SU-DHL-6 (cell line): ENCODE measurements at regions not wholly inside any gene's neighbourhood (a gene's known extent, or its start where the extent isn't known, plus 50 kb on each side); places are given as distances from the start of the nearest gene placed in this dataset.

Experiments
- H2AFZ ChIP-seq: fragments of 200-600 bp; sonication (generic); 2 replicates; pipeline ENCODE4 v1.6.1; 2014; ENCODE audit warnings: low read depth, mild to moderate bottlenecking, moderate library complexity, mixed read lengths, antibody characterized with exemption, low read length; ENCODE audit not compliant: severe bottlenecking
- H3F3A ChIP-seq: fragments of 200-600 bp; shearing (Covaris generic); 2 replicates; pipeline ENCODE4 v1.6.0; 2016; ENCODE audit warnings: antibody characterized with exemption, mild to moderate bottlenecking; ENCODE audit not compliant: insufficient read depth
- H3K27ac ChIP-seq: fragments of 200-600 bp; sonication (generic); 2 replicates; pipeline ENCODE4 v1.5.1; 2016; ENCODE audit warnings: low read depth, mild to moderate bottlenecking, low read length, moderate library complexity, mixed read lengths
- H3K27me3 ChIP-seq: fragments of 200-600 bp; sonication (generic), shearing (Covaris generic); 2 replicates; pipeline ENCODE4 v1.6.0; 2014; ENCODE audit warnings: mild to moderate bottlenecking, low read length
- H3K36me3 ChIP-seq: fragments of 200-600 bp; sonication (generic); 2 replicates; pipeline ENCODE4 v1.6.1; 2014; ENCODE audit warnings: mild to moderate bottlenecking, low read length, mixed read lengths
- H3K4me2 ChIP-seq: fragments of 300-600, 200-600 bp; shearing (Covaris generic), sonication (generic); 2 replicates; pipeline ENCODE4 v1.6.0; 2014; ENCODE audit warnings: low read length, low read depth, mild to moderate bottlenecking; ENCODE audit not compliant: poor library complexity, severe bottlenecking
- H3K4me3 ChIP-seq: fragments of 200-600 bp; sonication (generic); 2 replicates; pipeline ENCODE4 v1.5.1; 2014; ENCODE audit warnings: antibody characterized with exemption, low read length, mild to moderate bottlenecking, mixed read lengths; ENCODE audit not compliant: insufficient read depth, poor library complexity, severe bottlenecking
- H3K79me2 ChIP-seq: fragments of 200-600 bp; sonication (generic); 2 replicates; pipeline ENCODE4 v1.6.1; 2014; ENCODE audit warnings: mild to moderate bottlenecking, low read length, moderate library complexity; ENCODE audit not compliant: insufficient read depth
- H3K9ac ChIP-seq: fragments of 200-600 bp; sonication (generic); 2 replicates; pipeline ENCODE4 v1.7.0; 2014; ENCODE audit warnings: mild to moderate bottlenecking, low read length
- H3K9me2 ChIP-seq: fragments of 200-600 bp; sonication (generic); replicated peaks from 2 replicates; pipeline ENCODE4 v1.6.1; 2014; ENCODE audit warnings: low read length; ENCODE audit not compliant: insufficient read depth
- H3K9me3 ChIP-seq: fragments of 200-600 bp; sonication (generic); 2 replicates; pipeline ENCODE4 v1.6.1; 2014; ENCODE audit warnings: low read length, mixed read lengths; ENCODE audit not compliant: insufficient read depth
- H4K20me1 ChIP-seq: fragments of 200-600 bp; sonication (generic); 2 replicates; pipeline ENCODE4 v1.6.1; 2014; ENCODE audit warnings: low read depth, mild to moderate bottlenecking, antibody characterized with exemption, low read length, moderate library complexity, mixed read lengths
- EZH2phosphoT487 ChIP-seq: fragments of 200-600 bp; sonication (generic), shearing (Covaris generic); conservative IDR thresholded peaks from 2 replicates; pipeline ENCODE4 v1.6.1; 2018; ENCODE audit warnings: mild to moderate bottlenecking, antibody characterized with exemption, low read length, moderate library complexity, mixed read lengths
- TF ChIP-seq, protein P1 (sequence below): fragments of 200-600 bp; sonication (generic); IDR thresholded peaks from one replicate; pipeline ENCODE4 v1.5.1; 2017; ENCODE audit warnings: antibody characterized with exemption, mild to moderate bottlenecking, low read length, moderate library complexity; ENCODE audit not compliant: insufficient read depth, poor library complexity, severe bottlenecking

DNA sequence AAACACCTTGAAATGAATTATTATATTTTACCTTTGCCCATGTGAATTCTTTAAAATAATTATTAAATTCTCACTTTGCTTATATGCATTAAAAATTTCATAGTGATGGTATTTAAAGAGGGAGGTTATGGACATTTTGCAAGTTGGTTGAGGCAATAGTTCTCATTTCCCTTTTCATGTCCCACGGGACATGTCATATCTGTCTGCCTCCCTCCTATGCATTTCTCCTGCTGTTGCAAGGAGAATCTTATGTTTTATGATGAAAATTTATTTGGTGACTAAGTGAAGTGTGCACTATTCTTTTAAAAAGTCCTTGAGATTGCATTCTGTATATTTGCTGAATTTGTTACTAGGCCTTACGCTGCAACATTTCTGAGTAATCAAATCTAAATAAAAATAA is 67.2 kb downstream of the UTRN start:
- no peak overlapping the region for H3K4me2 ChIP-seq

GRCh38 chr6:144353871-144354314 is 68.8 kb downstream of the UTRN start:
- H3K9me3 ChIP-seq, result no peaks in the 10 kb centered on the region
- H3K9me2 ChIP-seq, result no peaks in the 10 kb centered on the region
- H3K36me3 ChIP-seq, result no peaks in the 10 kb centered on the region
- H3K9ac ChIP-seq, result no peak overlapping the region
- no peak overlapping the region for H3K4me2 ChIP-seq
- no peak overlapping the region for H3K4me3 ChIP-seq
- no peak overlapping the region for H3K27ac ChIP-seq
- no peaks in the 10 kb centered on the region for H3K27me3 ChIP-seq
- H2AFZ ChIP-seq, result no peak overlapping the region
- H3F3A ChIP-seq, result no peaks in the 10 kb centered on the region
- TF ChIP-seq, protein P1, sequence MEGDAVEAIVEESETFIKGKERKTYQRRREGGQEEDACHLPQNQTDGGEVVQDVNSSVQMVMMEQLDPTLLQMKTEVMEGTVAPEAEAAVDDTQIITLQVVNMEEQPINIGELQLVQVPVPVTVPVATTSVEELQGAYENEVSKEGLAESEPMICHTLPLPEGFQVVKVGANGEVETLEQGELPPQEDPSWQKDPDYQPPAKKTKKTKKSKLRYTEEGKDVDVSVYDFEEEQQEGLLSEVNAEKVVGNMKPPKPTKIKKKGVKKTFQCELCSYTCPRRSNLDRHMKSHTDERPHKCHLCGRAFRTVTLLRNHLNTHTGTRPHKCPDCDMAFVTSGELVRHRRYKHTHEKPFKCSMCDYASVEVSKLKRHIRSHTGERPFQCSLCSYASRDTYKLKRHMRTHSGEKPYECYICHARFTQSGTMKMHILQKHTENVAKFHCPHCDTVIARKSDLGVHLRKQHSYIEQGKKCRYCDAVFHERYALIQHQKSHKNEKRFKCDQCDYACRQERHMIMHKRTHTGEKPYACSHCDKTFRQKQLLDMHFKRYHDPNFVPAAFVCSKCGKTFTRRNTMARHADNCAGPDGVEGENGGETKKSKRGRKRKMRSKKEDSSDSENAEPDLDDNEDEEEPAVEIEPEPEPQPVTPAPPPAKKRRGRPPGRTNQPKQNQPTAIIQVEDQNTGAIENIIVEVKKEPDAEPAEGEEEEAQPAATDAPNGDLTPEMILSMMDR, result no peak
- TF ChIP-seq EZH2phosphoT487, result no peak
- no peaks in the 10 kb centered on the region for H4K20me1 ChIP-seq
- H3K79me2 ChIP-seq, result no peaks in the 10 kb centered on the region

More for the DNA sequence above, 67.2 kb downstream of the UTRN start:
- no peaks in the 10 kb centered on the region for H3K36me3 ChIP-seq
- H4K20me1 ChIP-seq, result no peaks in the 10 kb centered on the region
- no peaks in the 10 kb centered on the region for H3F3A ChIP-seq
- H3K27me3 ChIP-seq, result no peaks in the 10 kb centered on the region
- no peaks in the 10 kb centered on the region for H3K9me2 ChIP-seq
- no peak overlapping the region for H3K4me3 ChIP-seq
- no peaks in the 10 kb centered on the region for H3K79me2 ChIP-seq
- H3K27ac ChIP-seq, result no peak overlapping the region
- no peaks in the 10 kb centered on the region for H3K9me3 ChIP-seq
- TF ChIP-seq EZH2phosphoT487, result no peak
- TF ChIP-seq, protein P1, result no peak
- no peak overlapping the region for H2AFZ ChIP-seq
- H3K9ac ChIP-seq, result no peak overlapping the region

GRCh38 chr6:144359783-144360182 is 74.6 kb downstream of the UTRN start:
- H2AFZ ChIP-seq, result no peak overlapping the region
- no peaks in the 10 kb centered on the region for H4K20me1 ChIP-seq
- H3F3A ChIP-seq, result no peaks in the 10 kb centered on the region
- no peaks in the 10 kb centered on the region for H3K79me2 ChIP-seq
- no peak overlapping the region for H3K27ac ChIP-seq
- no peaks in the 10 kb centered on the region for H3K27me3 ChIP-seq
- H3K4me2 ChIP-seq, result no peak overlapping the region
- H3K9ac ChIP-seq, result no peak overlapping the region
- no peaks in the 10 kb centered on the region for H3K36me3 ChIP-seq
- no peaks in the 10 kb centered on the region for H3K9me3 ChIP-seq
- no peak overlapping the region for H3K4me3 ChIP-seq
- no peaks in the 10 kb centered on the region for H3K9me2 ChIP-seq
- no peak for TF ChIP-seq EZH2phosphoT487
- TF ChIP-seq, protein P1, result no peak

DNA sequence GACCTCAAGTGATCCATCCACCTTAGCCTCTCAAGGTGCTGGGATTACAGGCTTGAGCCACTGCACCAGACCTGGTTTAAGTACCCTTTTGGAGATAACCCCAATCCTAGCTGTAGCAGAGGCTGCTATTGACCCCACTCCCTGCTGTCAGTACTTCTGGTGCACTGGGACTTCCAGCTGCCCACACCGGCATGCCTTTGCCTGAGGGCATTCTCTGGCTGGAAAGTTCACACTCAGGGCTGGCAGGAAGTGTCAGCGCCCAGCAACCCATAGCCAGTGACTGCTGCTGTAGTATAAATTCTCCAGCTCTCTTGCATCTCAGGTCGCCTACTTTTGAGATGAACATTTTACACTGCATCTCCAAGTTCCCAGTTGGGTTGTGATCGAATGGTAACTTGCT is 75.3 kb downstream of the UTRN start:
- H3K27me3 ChIP-seq, result no peaks in the 10 kb centered on the region
- no peak overlapping the region for H3K27ac ChIP-seq
- no peaks in the 10 kb centered on the region for H3K79me2 ChIP-seq
- TF ChIP-seq EZH2phosphoT487, result no peak
- TF ChIP-seq, protein P1, result no peak
- H3K36me3 ChIP-seq, result no peaks in the 10 kb centered on the region
- H3K4me3 ChIP-seq, result no peak overlapping the region
- no peaks in the 10 kb centered on the region for H3K9me3 ChIP-seq
- H2AFZ ChIP-seq, result no peak overlapping the region
- no peak overlapping the region for H3K4me2 ChIP-seq
- H3F3A ChIP-seq, result no peaks in the 10 kb centered on the region
- no peaks in the 10 kb centered on the region for H3K9me2 ChIP-seq
- H3K9ac ChIP-seq, result no peak overlapping the region
- H4K20me1 ChIP-seq, result no peaks in the 10 kb centered on the region
